ENCODE measurements at regions not wholly inside any gene's neighbourhood (a gene's known extent, or its start where the extent isn't known, plus 50 kb on each side); places are given as distances from the start of the nearest gene placed in this dataset.
A peak's percentile ranks its signal among the peaks of the same experiment; 100 is the strongest.

- no peak for DNase-seq
Measured at GRCh38 chr20:48194583-48194982, 409.3 kb upstream of the SULF2 start.

- DNase-seq = no peak
Measured at GRCh38 chr20:48193627-48194425, 408.5 kb upstream of the SULF2 start.

- DNase-seq = no peak
Measured at GRCh38 chr20:48192109-48192508, 406.8 kb upstream of the SULF2 start.

GRCh38 chr20:48191200-48191599 is 405.9 kb upstream of the SULF2 start:
- no peak for DNase-seq

- no peak for DNase-seq
Measured at GRCh38 chr20:48190757-48191156, 405.5 kb upstream of the SULF2 start.

- peak; percentile 15 for DNase-seq
Measured at GRCh38 chr20:48189181-48189580, 403.9 kb upstream of the SULF2 start.

- DNase-seq = no peak
Measured at GRCh38 chr20:48187851-48188250, 402.6 kb upstream of the SULF2 start.

- no peak for DNase-seq
Measured at GRCh38 chr20:48186915-48187314, 401.6 kb upstream of the SULF2 start.

- DNase-seq = no peak
Measured at GRCh38 chr20:48186447-48186846, 401.2 kb upstream of the SULF2 start.

GRCh38 chr20:48184229-48184628 is 398.9 kb upstream of the SULF2 start:
- no peak for DNase-seq

GRCh38 chr20:48181261-48181935 is 396.1 kb upstream of the SULF2 start:
- no peak for DNase-seq

- no peak for DNase-seq
Measured at GRCh38 chr20:48180618-48181017, 395.3 kb upstream of the SULF2 start.

GRCh38 chr20:48180024-48180423 is 394.7 kb upstream of the SULF2 start:
- no peak for DNase-seq

- DNase-seq = no peak
Measured at GRCh38 chr20:48178633-48179032, 393.4 kb upstream of the SULF2 start.

- no peak for DNase-seq
Measured at GRCh38 chr20:48177058-48177457, 391.8 kb upstream of the SULF2 start.

- DNase-seq = no peak
Measured at GRCh38 chr20:48176139-48176538, 390.9 kb upstream of the SULF2 start.

GRCh38 chr20:48175261-48175660 is 390.0 kb upstream of the SULF2 start:
- DNase-seq = no peak

- DNase-seq = no peak
Measured at GRCh38 chr20:48172357-48172702, 387.0 kb upstream of the SULF2 start.

GRCh38 chr20:48171626-48172356 is 386.5 kb upstream of the SULF2 start:
- DNase-seq = no peak

- no peak for DNase-seq
Measured at GRCh38 chr20:48171071-48171470, 385.8 kb upstream of the SULF2 start.

GRCh38 chr20:48170625-48171024 is 385.3 kb upstream of the SULF2 start:
- no peak for DNase-seq

- no peak for DNase-seq
Measured at GRCh38 chr20:48169650-48170225, 384.5 kb upstream of the SULF2 start.

- DNase-seq = no peak
Measured at GRCh38 chr20:48166082-48166835, 381.0 kb upstream of the SULF2 start.

Measured in hematopoietic multipotent progenitor cell treated with erythropoietin and hydrocortisone succinate and interleukin-3 and kit ligand, for 4 days (in vitro differentiated cells).